ENCODE measurements at regions not wholly inside any gene's neighbourhood (a gene's known extent, or its start where the extent isn't known, plus 50 kb on each side); places are given as distances from the start of the nearest gene placed in this dataset.

- H3K79me2 ChIP-seq (ENCODE audit: control insufficient read depth, insufficient read depth, low read length) = no peaks in the 10 kb centered on the region
- peaks cover 5% of the 10 kb centered on the region for H3K4me1 ChIP-seq (ENCODE audit: control insufficient read depth, extremely low read depth, insufficient read depth, low read length)
- DNase-seq (ENCODE audit: low read depth in 2 of 2) = no peak
- TF ChIP-seq, protein P1, sequence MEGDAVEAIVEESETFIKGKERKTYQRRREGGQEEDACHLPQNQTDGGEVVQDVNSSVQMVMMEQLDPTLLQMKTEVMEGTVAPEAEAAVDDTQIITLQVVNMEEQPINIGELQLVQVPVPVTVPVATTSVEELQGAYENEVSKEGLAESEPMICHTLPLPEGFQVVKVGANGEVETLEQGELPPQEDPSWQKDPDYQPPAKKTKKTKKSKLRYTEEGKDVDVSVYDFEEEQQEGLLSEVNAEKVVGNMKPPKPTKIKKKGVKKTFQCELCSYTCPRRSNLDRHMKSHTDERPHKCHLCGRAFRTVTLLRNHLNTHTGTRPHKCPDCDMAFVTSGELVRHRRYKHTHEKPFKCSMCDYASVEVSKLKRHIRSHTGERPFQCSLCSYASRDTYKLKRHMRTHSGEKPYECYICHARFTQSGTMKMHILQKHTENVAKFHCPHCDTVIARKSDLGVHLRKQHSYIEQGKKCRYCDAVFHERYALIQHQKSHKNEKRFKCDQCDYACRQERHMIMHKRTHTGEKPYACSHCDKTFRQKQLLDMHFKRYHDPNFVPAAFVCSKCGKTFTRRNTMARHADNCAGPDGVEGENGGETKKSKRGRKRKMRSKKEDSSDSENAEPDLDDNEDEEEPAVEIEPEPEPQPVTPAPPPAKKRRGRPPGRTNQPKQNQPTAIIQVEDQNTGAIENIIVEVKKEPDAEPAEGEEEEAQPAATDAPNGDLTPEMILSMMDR (conservative IDR thresholded peaks at IDR 0.05 in 1 of 2, IDR thresholded peaks at IDR 0.05 in 1 of 2; ENCODE audit: low read depth in 1 of 2, low read length in 2 of 2) = no peak
- no peak for TF ChIP-seq EZH2 (IDR thresholded peaks at IDR 0.05; ENCODE audit: low read length, missing control alignments)
- no peak overlapping the region for H3K9ac ChIP-seq (ENCODE audit: insufficient read depth, low read length)
- H3K4me2 ChIP-seq (ENCODE audit: extremely low read depth, insufficient read depth, low read length) = no peak overlapping the region
- no peaks in the 10 kb centered on the region for H3K36me3 ChIP-seq (ENCODE audit: control insufficient read depth, insufficient read depth, low read length)
- H3K9me3 ChIP-seq (ENCODE audit: control insufficient read depth, insufficient read depth, low read depth, low read length) = no peaks in the 10 kb centered on the region
- H2AFZ ChIP-seq (ENCODE audit: low read length) = no peak overlapping the region
- H4K20me1 ChIP-seq (ENCODE audit: control insufficient read depth, extremely low read depth, insufficient read depth, low read length) = no peaks in the 10 kb centered on the region
- no peak overlapping the region for H3K4me3 ChIP-seq (replicated peaks in 1 of 4; ENCODE audit: control extremely low read depth in 1 of 4, insufficient read depth in 1 of 4, low read depth in 3 of 4, low read length in 4 of 4)
- H3K27me3 ChIP-seq (ENCODE audit: control insufficient read depth, insufficient read depth, low read length) = no peaks in the 10 kb centered on the region
- no peak overlapping the region for H3K27ac ChIP-seq (ENCODE audit: insufficient read depth, low read length)
Observed at GRCh38 chr4:114037988-114038387, 58.5 kb upstream of the ARSJ start.

DNA sequence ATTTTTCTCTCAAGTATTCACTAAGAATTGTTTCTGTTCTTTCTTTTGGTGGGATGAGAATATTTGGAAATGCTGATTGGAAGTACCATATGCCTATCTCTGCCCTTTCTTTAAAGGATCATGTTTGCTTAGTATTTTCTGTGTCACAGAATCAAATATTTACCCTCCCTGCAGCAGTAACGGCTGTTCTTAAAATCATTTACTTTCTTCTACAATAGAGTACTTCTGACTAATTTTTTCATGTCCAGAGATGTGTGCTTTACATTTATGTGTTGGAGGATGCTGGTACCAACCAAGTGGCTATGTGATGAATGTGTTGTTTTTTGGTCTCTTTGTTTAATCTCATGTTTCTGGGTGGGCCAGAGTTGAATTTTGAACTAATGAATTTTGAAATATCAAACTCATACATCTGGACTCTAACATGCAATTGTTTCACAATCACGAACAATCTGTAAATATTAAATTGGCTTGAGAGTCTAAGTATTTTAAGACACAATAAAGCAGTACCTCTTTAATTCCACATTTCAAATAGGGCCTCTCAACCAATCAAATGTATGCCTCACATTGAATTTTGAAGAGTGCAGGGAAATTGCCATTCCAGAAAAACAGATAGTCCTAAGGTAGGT lies 59.4 kb upstream of the ARSJ start:
- H3K9me3 ChIP-seq (ENCODE audit: control insufficient read depth, insufficient read depth, low read depth, low read length) = no peaks in the 10 kb centered on the region
- no peak overlapping the region for H2AFZ ChIP-seq (ENCODE audit: low read length)
- H3K4me1 ChIP-seq (ENCODE audit: control insufficient read depth, extremely low read depth, insufficient read depth, low read length) = peaks cover 5% of the 10 kb centered on the region
- H4K20me1 ChIP-seq (ENCODE audit: control insufficient read depth, extremely low read depth, insufficient read depth, low read length) = no peaks in the 10 kb centered on the region
- H3K36me3 ChIP-seq (ENCODE audit: control insufficient read depth, insufficient read depth, low read length) = no peaks in the 10 kb centered on the region
- no peaks in the 10 kb centered on the region for H3K79me2 ChIP-seq (ENCODE audit: control insufficient read depth, insufficient read depth, low read length)
- H3K27me3 ChIP-seq (ENCODE audit: control insufficient read depth, insufficient read depth, low read length) = no peaks in the 10 kb centered on the region
- TF ChIP-seq, protein P1 (conservative IDR thresholded peaks at IDR 0.05 in 1 of 2, IDR thresholded peaks at IDR 0.05 in 1 of 2; ENCODE audit: low read depth in 1 of 2, low read length in 2 of 2) = no peak
- no peak for TF ChIP-seq EZH2 (IDR thresholded peaks at IDR 0.05; ENCODE audit: low read length, missing control alignments)
- H3K4me2 ChIP-seq (ENCODE audit: extremely low read depth, insufficient read depth, low read length) = no peak overlapping the region
- H3K9ac ChIP-seq (ENCODE audit: insufficient read depth, low read length) = no peak overlapping the region
- H3K27ac ChIP-seq (ENCODE audit: insufficient read depth, low read length) = no peak overlapping the region
- peak overlapping the region in 1 of 4 experiments; percentile 45 for H3K4me3 ChIP-seq (replicated peaks in 1 of 4; ENCODE audit: control extremely low read depth in 1 of 4, insufficient read depth in 1 of 4, low read depth in 3 of 4, low read length in 4 of 4)
- peak in 1 of 2 donors; percentile 67 for DNase-seq (ENCODE audit: low read depth in 2 of 2)

- H4K20me1 ChIP-seq (ENCODE audit: control insufficient read depth, extremely low read depth, insufficient read depth, low read length) = no peaks in the 10 kb centered on the region
- peaks cover 5% of the 10 kb centered on the region for H3K4me1 ChIP-seq (ENCODE audit: control insufficient read depth, extremely low read depth, insufficient read depth, low read length)
- H3K27me3 ChIP-seq (ENCODE audit: control insufficient read depth, insufficient read depth, low read length) = no peaks in the 10 kb centered on the region
- peak overlapping the region; percentile 65 for H3K27ac ChIP-seq (ENCODE audit: insufficient read depth, low read length)
- H2AFZ ChIP-seq (ENCODE audit: low read length) = peak overlapping the region; percentile 57
- DNase-seq (ENCODE audit: low read depth in 2 of 2) = peak; percentile 17 to 70
- H3K9me3 ChIP-seq (ENCODE audit: control insufficient read depth, insufficient read depth, low read depth, low read length) = no peaks in the 10 kb centered on the region
- H3K9ac ChIP-seq (ENCODE audit: insufficient read depth, low read length) = no peak overlapping the region
- H3K79me2 ChIP-seq (ENCODE audit: control insufficient read depth, insufficient read depth, low read length) = no peaks in the 10 kb centered on the region
- H3K4me3 ChIP-seq (replicated peaks in 1 of 4; ENCODE audit: control extremely low read depth in 1 of 4, insufficient read depth in 1 of 4, low read depth in 3 of 4, low read length in 4 of 4) = peak overlapping the region in 3 of 4 experiments; percentile 5 to 36 (median 19)
- H3K36me3 ChIP-seq (ENCODE audit: control insufficient read depth, insufficient read depth, low read length) = no peaks in the 10 kb centered on the region
- TF ChIP-seq, protein P1 (conservative IDR thresholded peaks at IDR 0.05 in 1 of 2, IDR thresholded peaks at IDR 0.05 in 1 of 2; ENCODE audit: low read depth in 1 of 2, low read length in 2 of 2) = no peak
- TF ChIP-seq EZH2 (IDR thresholded peaks at IDR 0.05; ENCODE audit: low read length, missing control alignments) = no peak
- H3K4me2 ChIP-seq (ENCODE audit: extremely low read depth, insufficient read depth, low read length) = peak overlapping the region; percentile 74
Observed at GRCh38 chr4:114040319-114041116, 61.1 kb upstream of the ARSJ start.

Data from fibroblast of lung (primary cell).